Uterus (tissue), 2 donors: ENCODE measurements at regions not wholly inside any gene's neighbourhood (a gene's known extent, or its start where the extent isn't known, plus 50 kb on each side); places are given as distances from the start of the nearest gene placed in this dataset.

ENCODE experiments used
- POLR2A ChIP-seq, 2 donors: fragments of 450-650 bp; IDR thresholded peaks; one replicate each; pipeline ENCODE4 v1.6.1; 2016; ENCODE audit warnings: antibody characterized with exemption in 2 of 2, mild to moderate bottlenecking in 1 of 2, moderate library complexity in 1 of 2
- TF ChIP-seq, protein P1 (sequence below), 4 experiments: fragments of 200-600 bp in 2 of 4; fragments of 450-650 bp in 2 of 4; sonication (generic) in 2 of 4; IDR thresholded peaks; one replicate each; pipeline ENCODE4 v1.5.1; 2016 to 2019; ENCODE audit warnings: antibody characterized with exemption in 4 of 4, mild to moderate bottlenecking in 2 of 4, moderate library complexity in 1 of 4

- TF ChIP-seq, protein P1, sequence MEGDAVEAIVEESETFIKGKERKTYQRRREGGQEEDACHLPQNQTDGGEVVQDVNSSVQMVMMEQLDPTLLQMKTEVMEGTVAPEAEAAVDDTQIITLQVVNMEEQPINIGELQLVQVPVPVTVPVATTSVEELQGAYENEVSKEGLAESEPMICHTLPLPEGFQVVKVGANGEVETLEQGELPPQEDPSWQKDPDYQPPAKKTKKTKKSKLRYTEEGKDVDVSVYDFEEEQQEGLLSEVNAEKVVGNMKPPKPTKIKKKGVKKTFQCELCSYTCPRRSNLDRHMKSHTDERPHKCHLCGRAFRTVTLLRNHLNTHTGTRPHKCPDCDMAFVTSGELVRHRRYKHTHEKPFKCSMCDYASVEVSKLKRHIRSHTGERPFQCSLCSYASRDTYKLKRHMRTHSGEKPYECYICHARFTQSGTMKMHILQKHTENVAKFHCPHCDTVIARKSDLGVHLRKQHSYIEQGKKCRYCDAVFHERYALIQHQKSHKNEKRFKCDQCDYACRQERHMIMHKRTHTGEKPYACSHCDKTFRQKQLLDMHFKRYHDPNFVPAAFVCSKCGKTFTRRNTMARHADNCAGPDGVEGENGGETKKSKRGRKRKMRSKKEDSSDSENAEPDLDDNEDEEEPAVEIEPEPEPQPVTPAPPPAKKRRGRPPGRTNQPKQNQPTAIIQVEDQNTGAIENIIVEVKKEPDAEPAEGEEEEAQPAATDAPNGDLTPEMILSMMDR (IDR thresholded peaks at IDR 0.05), result no peak
- TF ChIP-seq POLR2A (IDR thresholded peaks at IDR 0.05), result no peak
Observed at GRCh38 chr14:34211732-34212131, 250.3 kb downstream of the SPTSSA start.
